Peyer's patch (tissue), 4 donors: ENCODE measurements at regions not wholly inside any gene's neighbourhood (a gene's known extent, or its start where the extent isn't known, plus 50 kb on each side); places are given as distances from the start of the nearest gene placed in this dataset.

Source experiments
- DNase-seq, 3 donors: peaks; one replicate each; pipeline ENCODE4 v3.0.0-alpha.2; 2017 to 2019
- H3K27ac ChIP-seq, 4 donors: fragments of 200-600 bp; sonication (generic); one replicate each; pipeline ENCODE4 v1.5.1; 2016 to 2019
- H3K27me3 ChIP-seq, 2 donors: fragments of 200-600 bp; sonication (generic); one replicate each; pipeline ENCODE4 v1.5.1; 2019
- H3K36me3 ChIP-seq, 3 donors: fragments of 200-600 bp; sonication (generic); one replicate each; pipeline ENCODE4 v1.5.1; 2016 to 2019
- H3K4me1 ChIP-seq, 4 donors: fragments of 200-600 bp; sonication (generic); one replicate each; pipeline ENCODE4 v1.5.1; 2016 to 2019
- H3K4me3 ChIP-seq, 4 donors: fragments of 200-600 bp; sonication (generic); 1 replicate in 3 of 4; 2 replicates in 1 of 4; pipeline ENCODE4 v1.5.1; 2016 to 2019; ENCODE audit warnings: mild to moderate bottlenecking in 1 of 4
- H3K9me3 ChIP-seq, 4 donors: fragments of 200-600 bp; sonication (generic); one replicate each; pipeline ENCODE4 v1.5.1; 2016 to 2019; ENCODE audit warnings: mild to moderate bottlenecking in 1 of 4
- CTCF ChIP-seq, 6 experiments: fragments of 450-650 bp in 4 of 6; fragments of 200-600 bp in 2 of 6; sonication (generic) in 1 of 6; IDR thresholded peaks; one replicate each; pipeline ENCODE4 v1.5.1; 2017 to 2019; ENCODE audit warnings: antibody characterized with exemption in 6 of 6, mild to moderate bottlenecking in 3 of 6, moderate library complexity in 1 of 6
- POLR2A ChIP-seq, 2 donors: fragments of 450-650 bp; IDR thresholded peaks; one replicate each; pipeline ENCODE4 v1.5.1; 2017; ENCODE audit warnings: antibody characterized with exemption in 2 of 2, mild to moderate bottlenecking in 2 of 2, moderate library complexity in 2 of 2

DNA sequence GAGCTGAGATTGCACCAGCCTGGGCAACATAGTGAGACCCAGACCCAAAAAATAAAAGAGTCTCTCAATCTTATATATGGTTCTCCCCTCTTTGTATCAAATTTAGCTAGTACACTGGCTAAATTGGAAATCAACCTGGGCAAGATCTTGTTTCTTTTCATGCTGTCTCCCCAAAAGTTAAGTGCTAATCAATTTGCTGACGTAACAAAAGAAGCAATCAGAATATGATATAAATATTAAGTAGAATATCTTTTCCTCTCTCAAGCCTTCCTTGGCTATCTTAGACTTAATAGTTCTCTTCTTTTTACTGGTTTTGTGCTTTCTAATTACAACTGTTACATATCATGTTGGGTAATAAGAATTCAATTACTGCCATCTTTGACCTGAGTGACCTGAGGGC, 258.9 kb downstream of the KCNRG start:
- no peaks in the 10 kb centered on the region for H3K27me3 ChIP-seq
- H3K36me3 ChIP-seq = no peaks in the 10 kb centered on the region
- H3K9me3 ChIP-seq = no peaks in the 10 kb centered on the region
- H3K27ac ChIP-seq = no peak overlapping the region
- H3K4me1 ChIP-seq = no peaks in the 10 kb centered on the region
- TF ChIP-seq POLR2A (IDR thresholded peaks at IDR 0.05) (no peak), CTCF (IDR thresholded peaks at IDR 0.05) (no peak)
- DNase-seq = no peak
- no peak overlapping the region for H3K4me3 ChIP-seq

DNA sequence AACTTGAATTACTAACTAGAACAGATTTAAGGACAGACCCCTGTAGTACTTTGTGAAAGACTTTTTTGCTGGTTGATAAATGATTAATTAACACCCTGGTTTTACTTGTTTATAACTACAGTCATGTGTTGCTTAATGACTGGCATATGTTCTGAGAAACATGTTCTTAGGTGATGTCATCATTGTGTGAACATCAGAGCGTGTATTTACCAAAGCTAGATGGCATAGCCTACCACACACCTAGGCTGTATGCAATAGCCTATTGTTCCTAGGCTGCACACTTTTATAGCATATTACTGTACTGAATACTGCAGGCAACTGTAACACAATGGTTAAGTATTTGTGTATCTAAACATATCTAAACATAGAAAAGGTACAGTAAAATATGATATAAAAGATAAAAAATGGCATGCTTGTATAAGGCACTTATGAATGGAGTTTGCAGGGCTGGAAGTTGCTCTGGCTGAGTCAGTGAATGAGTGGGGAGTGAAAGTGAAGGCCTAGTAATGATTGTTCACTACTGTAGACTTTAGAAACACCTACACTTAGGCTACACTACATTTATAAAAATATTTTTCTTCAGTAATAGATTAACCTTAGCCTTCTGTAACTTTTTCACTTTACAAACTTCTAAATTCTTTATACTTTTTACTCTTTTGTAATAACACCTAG, 260.3 kb downstream of the KCNRG start:
- Histone ChIP-seq H3K36me3 (no peaks in the 10 kb centered on the region), H3K4me1 (no peaks in the 10 kb centered on the region), H3K27me3 (no peaks in the 10 kb centered on the region), H3K4me3 (no peak overlapping the region), H3K27ac (no peak overlapping the region), H3K9me3 (no peaks in the 10 kb centered on the region)
- DNase-seq = no peak
- TF ChIP-seq POLR2A (IDR thresholded peaks at IDR 0.05) (no peak), CTCF (IDR thresholded peaks at IDR 0.05) (no peak)

DNA sequence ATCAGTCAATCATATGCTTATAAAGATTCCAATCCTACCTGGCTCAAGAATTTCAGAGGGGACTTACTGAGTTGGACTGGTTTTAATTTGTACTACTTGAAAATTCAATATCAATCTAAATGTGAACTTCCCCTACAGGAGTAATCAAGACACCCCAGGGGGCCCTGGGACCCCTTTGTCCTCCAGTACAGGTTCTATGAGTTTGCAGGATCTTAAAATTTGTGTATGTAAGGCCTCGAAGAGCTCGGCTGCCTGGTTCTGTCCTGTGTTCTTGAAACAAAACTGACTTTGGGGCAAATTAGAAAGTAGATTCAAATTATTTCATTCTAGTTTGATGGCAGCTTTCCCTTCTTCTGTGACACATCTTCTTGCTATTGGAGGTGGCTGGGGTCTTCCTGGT, 261.3 kb downstream of the KCNRG start:
- H3K9me3 ChIP-seq = no peaks in the 10 kb centered on the region
- H3K27me3 ChIP-seq = no peaks in the 10 kb centered on the region
- TF ChIP-seq POLR2A (IDR thresholded peaks at IDR 0.05) (no peak), CTCF (IDR thresholded peaks at IDR 0.05) (no peak)
- no peak for DNase-seq
- H3K36me3 ChIP-seq = no peaks in the 10 kb centered on the region
- no peak overlapping the region for H3K27ac ChIP-seq
- H3K4me1 ChIP-seq = no peaks in the 10 kb centered on the region
- H3K4me3 ChIP-seq = no peak overlapping the region

GRCh38 chr13:50277127-50277526, 261.9 kb downstream of the KCNRG start:
- Histone ChIP-seq H3K4me3 (no peak overlapping the region), H3K36me3 (no peaks in the 10 kb centered on the region), H3K4me1 (no peaks in the 10 kb centered on the region), H3K9me3 (no peaks in the 10 kb centered on the region), H3K27me3 (no peaks in the 10 kb centered on the region), H3K27ac (no peak overlapping the region)
- no peak for DNase-seq
- TF ChIP-seq POLR2A (IDR thresholded peaks at IDR 0.05) (no peak), CTCF (IDR thresholded peaks at IDR 0.05) (no peak)

DNA sequence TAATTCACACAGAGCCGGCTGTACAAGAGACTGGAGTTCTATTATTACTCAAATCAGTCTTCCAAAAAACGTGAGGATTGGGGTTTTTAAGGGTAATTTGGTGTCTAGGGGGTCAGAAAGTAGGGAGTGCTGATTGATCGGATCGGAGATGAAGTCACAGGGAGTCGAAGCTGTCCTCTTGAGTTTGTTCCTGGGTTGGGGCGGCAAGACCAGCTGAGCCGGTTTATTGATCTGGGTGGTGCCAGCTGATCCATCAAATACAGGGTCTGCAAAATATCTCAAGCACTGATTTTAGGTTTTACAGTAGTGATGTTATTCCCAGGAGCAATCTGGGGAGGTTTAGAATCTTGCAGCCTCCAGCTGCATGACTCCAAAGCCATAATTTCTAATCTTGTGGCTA, 262.7 kb downstream of the KCNRG start:
- TF ChIP-seq CTCF (IDR thresholded peaks at IDR 0.05) = no peak
- no peak for TF ChIP-seq POLR2A (IDR thresholded peaks at IDR 0.05)
- Histone ChIP-seq H3K4me1 (no peaks in the 10 kb centered on the region), H3K36me3 (no peaks in the 10 kb centered on the region), H3K27ac (no peak overlapping the region), H3K9me3 (no peaks in the 10 kb centered on the region), H3K27me3 (no peaks in the 10 kb centered on the region), H3K4me3 (no peak overlapping the region)
- no peak for DNase-seq

- H3K27me3 ChIP-seq = no peaks in the 10 kb centered on the region
- TF ChIP-seq POLR2A (IDR thresholded peaks at IDR 0.05) (no peak), CTCF (IDR thresholded peaks at IDR 0.05) (no peak)
- H3K9me3 ChIP-seq = no peaks in the 10 kb centered on the region
- no peaks in the 10 kb centered on the region for H3K36me3 ChIP-seq
- no peaks in the 10 kb centered on the region for H3K4me1 ChIP-seq
- no peak overlapping the region for H3K4me3 ChIP-seq
- H3K27ac ChIP-seq = no peak overlapping the region
- DNase-seq = no peak
Measured at GRCh38 chr13:50280441-50280937, 265.2 kb downstream of the KCNRG start.
